OCI-LY1 (cell line): ENCODE measurements at regions not wholly inside any gene's neighbourhood (a gene's known extent, or its start where the extent isn't known, plus 50 kb on each side); places are given as distances from the start of the nearest gene placed in this dataset.

Experiments
- H2AFZ ChIP-seq: fragments of 200-600 bp; sonication (generic), shearing (Covaris generic); 2 replicates; pipeline ENCODE4 v1.6.0; 2014; ENCODE audit warnings: antibody characterized with exemption, mild to moderate bottlenecking, low read length
- H3F3A ChIP-seq: fragments of 200-600 bp; sonication (generic), shearing (Covaris generic); 2 replicates; pipeline ENCODE4 v1.6.0; 2014; ENCODE audit warnings: mild to moderate bottlenecking, antibody characterized with exemption, low read length, moderate library complexity; ENCODE audit not compliant: insufficient read depth
- H3K27ac ChIP-seq: fragments of 200-600 bp; sonication (generic); 2 replicates; pipeline ENCODE4 v1.5.1; 2014; ENCODE audit warnings: low read length, mixed run types, mild to moderate bottlenecking, low read depth; ENCODE audit not compliant: poor library complexity, severe bottlenecking
- H3K27me3 ChIP-seq: fragments of 200-600 bp; sonication (generic); 2 replicates; pipeline ENCODE4 v1.6.0; 2014; ENCODE audit warnings: antibody characterized with exemption, mild to moderate bottlenecking, low read length, moderate library complexity; ENCODE audit not compliant: insufficient read depth
- H3K36me3 ChIP-seq: fragments of 200-600 bp; sonication (generic); 2 replicates; pipeline ENCODE4 v1.6.1; 2014; ENCODE audit warnings: mild to moderate bottlenecking, antibody characterized with exemption, low read length, moderate library complexity, mixed read lengths; ENCODE audit not compliant: insufficient read depth
- H3K4me1 ChIP-seq: fragments of 200-600 bp; sonication (generic); 2 replicates; pipeline ENCODE4 v1.5.1; 2014; ENCODE audit warnings: mild to moderate bottlenecking, low read length, moderate library complexity; ENCODE audit not compliant: insufficient read depth, severe bottlenecking
- H3K4me2 ChIP-seq: fragments of 200-600 bp; sonication (generic), shearing (Covaris generic); 2 replicates; pipeline ENCODE4 v1.6.1; 2014; ENCODE audit warnings: low read length
- H3K4me3 ChIP-seq: fragments of 200-600 bp; sonication (generic); 2 replicates; pipeline ENCODE4 v1.5.1; 2014; ENCODE audit warnings: low read length, low read depth, mild to moderate bottlenecking, mixed read lengths; ENCODE audit not compliant: poor library complexity, severe bottlenecking
- H3K79me2 ChIP-seq: fragments of 200-600 bp; shearing (Covaris generic); 2 replicates; pipeline ENCODE4 v1.6.1; 2016; ENCODE audit warnings: mixed run types, low read length, mixed read lengths; ENCODE audit not compliant: insufficient read depth
- H3K9ac ChIP-seq: fragments of 200-600 bp; sonication (generic), shearing (Covaris generic); 2 replicates; pipeline ENCODE4 v1.6.1; 2014; ENCODE audit warnings: mild to moderate bottlenecking, low read length, mixed read lengths
- H3K9me2 ChIP-seq: fragments of 200-600 bp; sonication (generic), shearing (Covaris generic); 2 replicates; pipeline ENCODE4 v1.6.1; 2014; ENCODE audit warnings: low read depth, mild to moderate bottlenecking, low read length, mixed read lengths
- H3K9me3 ChIP-seq: fragments of 200-600 bp; shearing (Covaris generic); 2 replicates; pipeline ENCODE4 v1.6.1; 2014; ENCODE audit warnings: low read length, mixed read lengths
- H4K20me1 ChIP-seq: fragments of 200-600 bp; sonication (generic), shearing (Covaris generic); 2 replicates; pipeline ENCODE4 v1.6.0; 2016; ENCODE audit warnings: mild to moderate bottlenecking, low read length; ENCODE audit not compliant: insufficient read depth
- EZH2 ChIP-seq: fragments of 200-600 bp; sonication (generic), shearing (Covaris generic); IDR thresholded peaks from 2 replicates; pipeline ENCODE4 v1.8.0; 2017; ENCODE audit warnings: borderline replicate concordance, mixed run types, mild to moderate bottlenecking, antibody characterized with exemption, low read length, moderate library complexity, mixed read lengths
- TF ChIP-seq, protein P1 (sequence below): fragments of 200-600 bp; sonication (generic), shearing (Covaris generic); IDR thresholded peaks from 2 replicates; pipeline ENCODE4 v1.5.1; 2017; ENCODE audit warnings: mild to moderate bottlenecking, antibody characterized with exemption, low read length, moderate library complexity, mixed read lengths

DNA sequence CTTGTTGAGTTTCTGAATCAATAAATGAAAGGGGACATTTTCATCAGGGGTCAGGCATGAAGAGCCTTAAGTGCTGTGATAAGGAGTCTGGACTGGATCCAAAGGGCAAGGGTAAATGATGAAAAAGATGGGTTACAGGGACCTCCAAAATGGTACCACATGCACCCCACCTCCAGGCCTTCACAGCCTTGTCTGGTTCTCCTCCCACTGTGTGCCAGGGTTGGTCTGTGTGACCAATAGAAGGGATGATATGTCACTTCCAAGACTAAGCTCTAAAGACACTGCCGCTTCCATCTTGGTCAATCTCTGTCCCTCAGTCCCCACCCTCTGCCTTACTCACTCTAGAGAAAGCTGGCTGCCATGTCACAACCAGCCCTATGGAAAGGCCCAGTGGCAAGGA is 140.6 kb downstream of the ZNF281 start:
- Histone ChIP-seq H4K20me1 (no peaks in the 10 kb centered on the region), H3K4me3 (no peak overlapping the region), H2AFZ (no peak overlapping the region), H3K27ac (no peak overlapping the region), H3K27me3 (no peaks in the 10 kb centered on the region), H3K9me3 (no peaks in the 10 kb centered on the region), H3K4me1 (no peaks in the 10 kb centered on the region), H3K9ac (no peak overlapping the region), H3F3A (no peaks in the 10 kb centered on the region), H3K36me3 (no peaks in the 10 kb centered on the region), H3K79me2 (no peaks in the 10 kb centered on the region), H3K4me2 (no peak overlapping the region), H3K9me2 (no peaks in the 10 kb centered on the region)
- no peak for TF ChIP-seq EZH2
- TF ChIP-seq, protein P1, sequence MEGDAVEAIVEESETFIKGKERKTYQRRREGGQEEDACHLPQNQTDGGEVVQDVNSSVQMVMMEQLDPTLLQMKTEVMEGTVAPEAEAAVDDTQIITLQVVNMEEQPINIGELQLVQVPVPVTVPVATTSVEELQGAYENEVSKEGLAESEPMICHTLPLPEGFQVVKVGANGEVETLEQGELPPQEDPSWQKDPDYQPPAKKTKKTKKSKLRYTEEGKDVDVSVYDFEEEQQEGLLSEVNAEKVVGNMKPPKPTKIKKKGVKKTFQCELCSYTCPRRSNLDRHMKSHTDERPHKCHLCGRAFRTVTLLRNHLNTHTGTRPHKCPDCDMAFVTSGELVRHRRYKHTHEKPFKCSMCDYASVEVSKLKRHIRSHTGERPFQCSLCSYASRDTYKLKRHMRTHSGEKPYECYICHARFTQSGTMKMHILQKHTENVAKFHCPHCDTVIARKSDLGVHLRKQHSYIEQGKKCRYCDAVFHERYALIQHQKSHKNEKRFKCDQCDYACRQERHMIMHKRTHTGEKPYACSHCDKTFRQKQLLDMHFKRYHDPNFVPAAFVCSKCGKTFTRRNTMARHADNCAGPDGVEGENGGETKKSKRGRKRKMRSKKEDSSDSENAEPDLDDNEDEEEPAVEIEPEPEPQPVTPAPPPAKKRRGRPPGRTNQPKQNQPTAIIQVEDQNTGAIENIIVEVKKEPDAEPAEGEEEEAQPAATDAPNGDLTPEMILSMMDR, result no peak

DNA sequence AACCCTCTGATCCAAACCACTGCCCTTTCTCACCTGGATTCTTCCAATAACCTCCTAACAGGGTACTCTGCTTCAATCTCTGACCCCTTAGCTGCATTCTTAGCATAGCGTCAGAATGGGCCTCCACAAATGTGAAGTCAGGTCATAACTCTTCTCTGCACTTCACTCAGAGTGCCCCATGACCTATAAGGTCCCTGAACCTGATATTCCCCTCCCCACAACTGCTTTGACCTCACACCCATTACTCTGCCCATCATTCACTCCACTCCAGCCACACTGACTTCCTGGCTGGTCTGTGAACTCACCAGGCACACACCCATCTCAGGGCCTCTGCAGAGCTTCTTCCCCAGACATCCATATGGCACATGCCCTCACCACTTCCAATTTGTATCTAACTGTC is 141.9 kb downstream of the ZNF281 start:
- Histone ChIP-seq H3K79me2 (no peaks in the 10 kb centered on the region), H3K9me3 (no peaks in the 10 kb centered on the region), H3K36me3 (no peaks in the 10 kb centered on the region), H3K27me3 (no peaks in the 10 kb centered on the region), H3K9ac (no peak overlapping the region), H3K4me2 (no peak overlapping the region), H3K9me2 (no peaks in the 10 kb centered on the region), H2AFZ (no peak overlapping the region), H3F3A (no peaks in the 10 kb centered on the region), H3K4me3 (no peak overlapping the region), H3K27ac (no peak overlapping the region), H3K4me1 (no peaks in the 10 kb centered on the region), H4K20me1 (no peaks in the 10 kb centered on the region)
- TF ChIP-seq, protein P1, result no peak
- TF ChIP-seq EZH2, result no peak

DNA sequence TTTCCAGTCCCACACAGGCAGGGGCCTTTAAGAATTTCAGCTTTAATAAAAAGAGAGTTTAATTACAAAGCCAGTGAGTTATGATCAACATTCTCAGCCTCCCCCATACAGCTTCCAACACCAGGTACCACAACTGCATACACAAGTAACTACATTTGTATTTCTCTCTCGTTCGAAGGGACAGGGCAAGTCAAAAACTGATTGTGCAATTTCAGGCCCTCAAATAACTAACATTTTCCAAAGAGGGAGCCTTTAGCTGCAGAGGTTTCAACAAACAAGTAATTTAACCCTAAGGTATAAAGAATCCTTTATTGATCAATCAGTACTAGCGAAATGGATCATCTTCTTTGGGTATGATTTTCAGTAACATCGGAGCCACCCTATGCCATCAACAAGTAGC is 142.4 kb downstream of the ZNF281 start:
- H3K79me2 ChIP-seq, result no peaks in the 10 kb centered on the region
- no peaks in the 10 kb centered on the region for H3K4me1 ChIP-seq
- no peak overlapping the region for H3K4me2 ChIP-seq
- H3F3A ChIP-seq, result no peaks in the 10 kb centered on the region
- no peaks in the 10 kb centered on the region for H4K20me1 ChIP-seq
- no peak overlapping the region for H3K9ac ChIP-seq
- TF ChIP-seq EZH2, result no peak
- TF ChIP-seq, protein P1, result no peak
- no peak overlapping the region for H3K27ac ChIP-seq
- no peaks in the 10 kb centered on the region for H3K9me2 ChIP-seq
- no peaks in the 10 kb centered on the region for H3K9me3 ChIP-seq
- no peaks in the 10 kb centered on the region for H3K36me3 ChIP-seq
- H3K27me3 ChIP-seq, result no peaks in the 10 kb centered on the region
- H2AFZ ChIP-seq, result no peak overlapping the region
- H3K4me3 ChIP-seq, result no peak overlapping the region
